Heart right ventricle (tissue), 16 donors: ENCODE measurements at regions not wholly inside any gene's neighbourhood (a gene's known extent, or its start where the extent isn't known, plus 50 kb on each side); places are given as distances from the start of the nearest gene placed in this dataset.
"Not testable (repeated sequence)": the region's sequence is repeated elsewhere in the genome, so short reads cannot be mapped to it uniquely, and the experiment has no call there.

Experiments
- ATAC-seq, 8 donors: fragments of 200-7000 bp; cut with Tn5 transposase; one replicate each; pipeline ENCODE4 v1.9.1; 2020; ENCODE audit warnings: mild to moderate bottlenecking in 8 of 8, moderate library complexity in 8 of 8, moderate number of reproducible peaks in 1 of 8
- DNase-seq, 2 donors: peaks; one replicate each; pipeline ENCODE4 v3.0.0-alpha.2; 2020
- H3K27ac ChIP-seq, 10 donors: fragments of 200-600 bp; sonication (generic) in 2 of 10; one replicate each; pipeline versions ENCODE4 v1.5.0 to v1.8.0; 2020 to 2022; ENCODE audit warnings: mild to moderate bottlenecking in 3 of 10
- H3K27me3 ChIP-seq, 7 donors: fragments of 200-600 bp; one replicate each; pipeline ENCODE4 v1.8.0; 2021 to 2022; ENCODE audit warnings: mild to moderate bottlenecking in 2 of 7
- H3K36me3 ChIP-seq, 9 donors: fragments of 200-600 bp; sonication (generic) in 1 of 9; one replicate each; pipeline versions ENCODE4 v1.5.0 to v1.8.0; 2020 to 2022; ENCODE audit warnings: mild to moderate bottlenecking in 2 of 9
- H3K4me1 ChIP-seq, 9 donors: fragments of 200-600 bp; sonication (generic) in 1 of 9; one replicate each; pipeline versions ENCODE4 v1.5.0 to v1.8.0; 2020 to 2022; ENCODE audit warnings: mild to moderate bottlenecking in 4 of 9
- H3K4me3 ChIP-seq, 10 donors: fragments of 200-600 bp; sonication (generic) in 2 of 10; one replicate each; pipeline versions ENCODE4 v1.5.0 to v1.8.0; 2020 to 2022; ENCODE audit warnings: mild to moderate bottlenecking in 7 of 10, moderate library complexity in 2 of 10
- H3K9me3 ChIP-seq, 11 donors: fragments of 200-600 bp in 10 of 11; sonication (generic) in 2 of 11; one replicate each; pipeline versions ENCODE4 v1.5.0 to v1.8.0; 2013 to 2022; ENCODE audit warnings: mild to moderate bottlenecking in 2 of 11, control low read depth in 1 of 11, moderate library complexity in 1 of 11
- CTCF ChIP-seq, 9 donors: fragments of 200-600 bp; sonication (generic) in 2 of 9; IDR thresholded peaks; one replicate each; pipeline versions ENCODE4 v1.5.0 to v1.8.0; 2021 to 2022; ENCODE audit warnings: antibody characterized with exemption in 9 of 9, mild to moderate bottlenecking in 5 of 9, moderate library complexity in 1 of 9
- WGBS, 2 donors: extraction: QIAGEN DNeasy Blood & Tissue Kit; methylation state at CpG; one replicate each; pipeline ENCODE4 v1.1.7; 2013; ENCODE audit warnings: inconsistent platforms in 1 of 2; 5-methylcytosine and 5-hydroxymethylcytosine counted together
- intact Hi-C, 10 donors: fragments of 100-400 bp; cut with DNase I; formaldehyde crosslinking; loops; one replicate each; pipeline versions ENCODE4 v1.11.1 to v1.14.2; 2022
- donor health status: Arrhythmogenic right ventricular cardiomyopathy.
- donor health status: ischemic (EF 13 %, LVEDD 7.1; RV severe dilation, severe dysfunction).
- donor health status: healthy with polysubstance abuse.
- donor health status: DM: no; HTN: yes; CAD: no.
- donor health status: DM: no; HTN: no; CAD: no.
- donor health status: ischemic (EF 25% LVEDD 6.9; RV normal size, moderate dysfunction).
- donor health status: ischemic (EF 25% LVEDD 5.7; RV mildly dilated, moderate dysfunction).
- donor health status: healthy.
- donor health status: DM: yes; HTN: yes; CAD: no.
- donor health status: Ischemic cardiomyopathy.
- donor health status: ischemic (EF 35%, LVEDD 5.7; RV mildly dilated, moderate dysfunction).
- donor health status: nonischemic (EF 11% LVEDD 7.7; RV severe dilation, severe dysfunction).
- donor health status: DM: yes; HTN: yes; CAD: no.
- donor health status: PGD.
- donor health status: ischemic (EF 29% LVEDD 5.4; RV normal size, mild dysfunction).
- donor health status: nonischemic (EF 23%, LVEDD 6.1; RV moderate dilation, normal function).

DNA sequence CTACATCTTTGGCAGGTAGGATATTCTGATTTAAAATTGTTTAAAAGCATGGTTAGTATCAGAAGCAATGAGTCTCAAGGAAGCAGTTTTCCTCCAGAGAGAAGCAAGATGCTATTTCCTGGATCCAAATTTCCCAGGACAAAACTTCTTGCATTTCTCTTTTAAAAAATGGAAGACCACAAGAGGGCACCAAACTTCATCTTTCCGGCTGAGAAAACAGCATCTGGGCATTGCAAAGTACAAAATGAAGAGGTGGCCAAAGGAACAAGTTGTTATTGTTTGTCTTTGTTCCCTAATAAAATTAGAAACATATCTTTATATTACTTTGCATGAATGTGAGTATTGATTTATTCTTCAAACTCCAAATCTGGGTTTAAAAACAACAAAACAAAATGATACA is 60.0 kb upstream of the LRCH1 start:
- no peaks in the 10 kb centered on the region for H3K36me3 ChIP-seq
- H3K27me3 ChIP-seq: peaks cover 0 to 3% (median 0%) of the 10 kb centered on the region in 7 donors
- ATAC-seq (peak in 1 of 8 donors; percentile 42), DNase-seq (peak in 1 of 2 donors; percentile 29)
- intact Hi-C loops: loop anchor here (1.0 to 10.0 kb wide), 7 partner anchors 52 to 230 kb away; partner anchors contain the start of gene LRCH1 (in 5 of the 10)
- H3K27ac ChIP-seq: no peak overlapping the region
- H3K4me3 ChIP-seq: no peak overlapping the region
- H3K4me1 ChIP-seq: peaks cover 0 to 14% (median 0%) of the 10 kb centered on the region in 9 donors
- WGBS, 2 donors: 0% methylated on average over 1 of the region's 1 CpG
- TF ChIP-seq CTCF (IDR thresholded peaks at IDR 0.05): peak; percentile 36 to 82 (median 67)
- H3K9me3 ChIP-seq: no peaks in the 10 kb centered on the region

DNA sequence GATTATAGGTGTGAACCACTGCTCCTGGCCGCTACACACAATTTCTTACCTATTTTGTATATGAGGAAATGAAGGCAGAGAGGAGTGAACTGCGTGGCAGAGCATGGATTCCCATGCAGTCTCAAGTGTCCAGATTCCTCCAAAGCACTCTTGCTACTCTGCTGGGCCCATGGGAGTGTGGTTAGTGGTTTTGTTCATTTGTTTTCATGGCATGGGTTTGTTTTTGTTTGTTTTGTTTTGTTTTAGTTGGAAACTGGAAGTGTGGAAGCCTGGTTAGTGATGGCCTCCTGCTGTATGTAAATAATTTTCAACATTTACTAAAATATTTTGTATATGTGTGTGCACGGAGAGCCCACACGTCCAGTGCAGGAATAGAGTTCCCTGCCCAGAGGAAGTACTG is 61.3 kb upstream of the LRCH1 start:
- intact Hi-C loops: loop anchor here (1.0 to 10.0 kb wide), 7 partner anchors 53 to 231 kb away; partner anchors contain the start of gene LRCH1 (in 5 of the 10)

DNA sequence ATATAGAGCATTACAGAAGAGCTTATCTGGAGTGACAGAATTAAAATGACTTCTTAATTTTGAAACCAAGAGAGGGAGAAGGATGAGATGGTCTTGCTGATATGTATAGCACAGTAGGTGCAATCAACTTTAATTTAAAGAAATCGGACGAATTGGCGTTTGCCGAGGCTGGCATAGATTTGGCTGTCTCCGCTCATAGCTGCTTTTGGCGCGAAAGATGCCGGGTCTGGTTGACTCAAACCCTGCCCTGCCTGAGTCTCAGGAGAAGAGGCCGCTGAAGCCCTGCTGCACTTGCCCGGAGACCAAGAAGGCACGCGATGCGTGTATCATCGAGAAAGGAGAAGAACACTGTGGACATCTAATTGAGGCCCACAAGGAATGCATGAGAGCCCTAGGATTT is 62.3 kb upstream of the LRCH1 start:
- Histone ChIP-seq H3K4me1 (peaks cover 0 to 14% (median 0%) of the 10 kb centered on the region in 9 donors), H3K9me3 (peaks cover 0 to 12% (median under 1%) of the 10 kb centered on the region in 11 donors)
- intact Hi-C loops: loop anchor here in 9 of 10 donors (5.0 to 10.0 kb wide), 4 partner anchors 54 to 232 kb away; partner anchors contain the start of gene LRCH1 (in 5 of the 9)
- WGBS, 2 donors: 91 to 92% methylated on average over 14 of the region's 14 CpGs
- not testable (repeated sequence) for H3K27me3 ChIP-seq, H3K36me3 ChIP-seq, ATAC-seq, H3K4me3 ChIP-seq, H3K27ac ChIP-seq, DNase-seq

More for the DNA sequence above, 61.3 kb upstream of the LRCH1 start:
- peaks cover 0 to 2% (median 0%) of the 10 kb centered on the region in 11 donors for H3K9me3 ChIP-seq
- peaks cover 0 to 3% (median 0%) of the 10 kb centered on the region in 7 donors for H3K27me3 ChIP-seq
- 84 to 86% methylated on average over 4 of the region's 4 CpGs for WGBS, 2 donors
- ATAC-seq (no peak), DNase-seq (no peak)
- no peaks in the 10 kb centered on the region for H3K36me3 ChIP-seq
- no peak overlapping the region for H3K4me3 ChIP-seq
- H3K27ac ChIP-seq: no peak overlapping the region
- no peak for TF ChIP-seq CTCF (IDR thresholded peaks at IDR 0.05)
- H3K4me1 ChIP-seq: peaks cover 0 to 14% (median 0%) of the 10 kb centered on the region in 9 donors

DNA sequence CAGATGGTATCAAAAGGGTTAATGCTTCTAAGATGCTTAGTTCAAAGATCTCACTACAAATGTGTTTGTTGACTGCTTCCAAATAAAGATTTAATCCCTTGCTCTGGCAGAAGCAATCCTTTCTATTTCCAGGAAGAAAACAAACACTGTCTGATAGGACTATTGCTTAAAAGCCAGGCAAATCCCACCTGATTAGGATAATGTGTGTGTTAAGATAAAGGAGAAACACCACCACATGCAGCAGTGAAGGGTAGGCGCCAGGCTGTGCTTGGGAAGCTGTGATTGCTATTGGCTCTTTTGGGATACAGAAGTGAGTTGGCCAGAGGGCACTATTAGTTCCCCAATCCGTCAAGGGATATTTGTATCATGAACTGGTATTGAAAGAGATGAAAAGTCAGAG is 62.8 kb upstream of the LRCH1 start:
- 60 to 68% methylated on average over 2 of the region's 2 CpGs for WGBS, 2 donors
- peak overlapping the region in 2 of 10 donors; percentile 5 to 19 for H3K27ac ChIP-seq
- no peak overlapping the region for H3K4me3 ChIP-seq
- peaks cover 0 to 14% (median 0%) of the 10 kb centered on the region in 9 donors for H3K4me1 ChIP-seq
- peaks cover 0 to 3% (median 0%) of the 10 kb centered on the region in 7 donors for H3K27me3 ChIP-seq
- intact Hi-C loops: loop anchor here in 9 of 10 donors (5.0 to 10.0 kb wide), 4 partner anchors 55 to 232 kb away; partner anchors contain the start of gene LRCH1 (in 5 of the 9)
- TF ChIP-seq CTCF (IDR thresholded peaks at IDR 0.05): no peak
- ATAC-seq (no peak), DNase-seq (no peak)
- peaks cover 0 to 18% (median 4%) of the 10 kb centered on the region in 11 donors for H3K9me3 ChIP-seq
- H3K36me3 ChIP-seq: no peaks in the 10 kb centered on the region

DNA sequence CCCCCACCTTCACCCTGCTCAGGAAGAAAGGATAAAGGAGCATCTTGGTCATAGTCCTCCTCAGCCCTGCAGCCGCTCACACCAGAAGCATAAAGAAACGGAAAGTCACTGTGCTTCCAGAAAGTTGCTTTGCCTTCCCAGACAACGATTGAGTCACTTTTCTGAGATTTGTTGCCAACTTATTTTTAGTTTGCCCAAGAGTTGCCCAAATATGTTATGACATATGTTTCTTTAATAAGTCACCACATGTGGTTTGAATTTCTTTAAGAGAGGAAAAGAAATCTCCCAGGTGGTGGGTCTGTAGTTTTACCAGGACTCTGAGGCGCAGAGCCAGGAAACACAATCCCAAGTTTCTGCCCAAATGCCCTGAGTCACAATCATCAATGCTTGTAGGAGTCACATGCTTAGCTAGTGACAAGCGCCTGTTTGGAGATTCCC is 63.4 kb upstream of the LRCH1 start:
- no peaks in the 10 kb centered on the region for H3K36me3 ChIP-seq
- intact Hi-C loops: loop anchor here in 9 of 10 donors (5.0 to 10.0 kb wide), 4 partner anchors 55 to 233 kb away; partner anchors contain the start of gene LRCH1 (in 5 of the 9)
- peaks cover 0 to 23% (median 10%) of the 10 kb centered on the region in 11 donors for H3K9me3 ChIP-seq
- peaks cover 0 to 3% (median 0%) of the 10 kb centered on the region in 7 donors for H3K27me3 ChIP-seq
- H3K4me1 ChIP-seq: peaks cover 0 to 14% (median 0%) of the 10 kb centered on the region in 9 donors
- no peak for DNase-seq
- H3K4me3 ChIP-seq: no peak overlapping the region
- ATAC-seq: peak in 2 of 8 donors; percentile 47 to 67
- peak overlapping the region in 2 of 10 donors; percentile 5 to 19 for H3K27ac ChIP-seq
- 67 to 75% methylated on average over 5 of the region's 5 CpGs for WGBS, 2 donors
- no peak for TF ChIP-seq CTCF (IDR thresholded peaks at IDR 0.05)
